ENCODE measurements at regions not wholly inside any gene's neighbourhood (a gene's known extent, or its start where the extent isn't known, plus 50 kb on each side); places are given as distances from the start of the nearest gene placed in this dataset.

GRCh38 chr21:25375675-25376074 is 231.6 kb downstream of the MRPL39 start:
- DNase-seq = no peak
- ATAC-seq = no peak

GRCh38 chr21:25373126-25374082 is 233.9 kb downstream of the MRPL39 start:
- no peak for ATAC-seq

GRCh38 chr21:25371841-25372425 is 235.3 kb downstream of the MRPL39 start:
- DNase-seq (no peak), ATAC-seq (no peak)

More at GRCh38 chr21:25373126-25374082, 233.9 kb downstream of the MRPL39 start:
- DNase-seq = no peak

GRCh38 chr21:25370311-25370744 is 237.0 kb downstream of the MRPL39 start:
- ATAC-seq (peak; percentile 97), DNase-seq (peak; percentile 30)

- DNase-seq (no peak), ATAC-seq (no peak)
Measured at GRCh38 chr21:25369524-25370300, 237.6 kb downstream of the MRPL39 start.

- ATAC-seq = no peak
- DNase-seq = no peak
Measured at GRCh38 chr21:25368531-25368930, 238.8 kb downstream of the MRPL39 start.

GRCh38 chr21:25366116-25366515 is 241.2 kb downstream of the MRPL39 start:
- no peak for DNase-seq

GRCh38 chr21:25362375-25363267 is 244.7 kb downstream of the MRPL39 start:
- peak; percentile 87 for ATAC-seq
- DNase-seq = no peak

More at GRCh38 chr21:25366116-25366515, 241.2 kb downstream of the MRPL39 start:
- ATAC-seq = no peak

- ATAC-seq (no peak), DNase-seq (no peak)
Measured at GRCh38 chr21:25361765-25362164, 245.5 kb downstream of the MRPL39 start.

GRCh38 chr21:25361097-25361496 is 246.2 kb downstream of the MRPL39 start:
- DNase-seq (no peak), ATAC-seq (no peak)

GRCh38 chr21:25360593-25360992 is 246.7 kb downstream of the MRPL39 start:
- ATAC-seq (peak; percentile 34), DNase-seq (no peak)

- ATAC-seq (no peak), DNase-seq (no peak)
Measured at GRCh38 chr21:25359724-25360123, 247.6 kb downstream of the MRPL39 start.

GRCh38 chr21:25350056-25350455 is 257.2 kb downstream of the MRPL39 start:
- ATAC-seq (peak; percentile 80), DNase-seq (peak; percentile 63)

GRCh38 chr21:25343774-25344545 is 263.3 kb downstream of the MRPL39 start:
- DNase-seq (no peak), ATAC-seq (no peak)

GRCh38 chr21:25342816-25343215 is 264.5 kb downstream of the MRPL39 start:
- ATAC-seq (no peak), DNase-seq (no peak)

- ATAC-seq = no peak
- DNase-seq = no peak
Measured at GRCh38 chr21:25341981-25342380, 265.3 kb downstream of the MRPL39 start.

GRCh38 chr21:25338415-25338814 is 268.9 kb downstream of the MRPL39 start:
- no peak for ATAC-seq
- no peak for DNase-seq

- DNase-seq (no peak), ATAC-seq (no peak)
Measured at GRCh38 chr21:25334046-25334730, 273.1 kb downstream of the MRPL39 start.

GRCh38 chr21:25331286-25331685 is 276.0 kb downstream of the MRPL39 start:
- DNase-seq (no peak), ATAC-seq (no peak)

GRCh38 chr21:25330266-25330665 is 277.0 kb downstream of the MRPL39 start:
- DNase-seq = no peak
- no peak for ATAC-seq
